ENCODE measurements at regions not wholly inside any gene's neighbourhood (a gene's known extent, or its start where the extent isn't known, plus 50 kb on each side); places are given as distances from the start of the nearest gene placed in this dataset.
"Not testable (repeated sequence)": the region's sequence is repeated elsewhere in the genome, so short reads cannot be mapped to it uniquely, and the experiment has no call there.

GRCh38 chrX:896256-896655, 265.7 kb downstream of the SHOX start:
- ATAC-seq, result no peak
- TF ChIP-seq CSDC2 (CRISPR knock-in tag; IDR thresholded peaks at IDR 0.05) (no peak), ZC3H10 (CRISPR knock-in tag; IDR thresholded peaks at IDR 0.05) (no peak), ZNF70 (CRISPR knock-in tag; IDR thresholded peaks at IDR 0.05) (no peak), CSRNP3 (CRISPR knock-in tag; IDR thresholded peaks at IDR 0.05) (no peak), CREB5 (CRISPR knock-in tag; IDR thresholded peaks at IDR 0.05; ENCODE audit: low read depth) (no peak), ISL1 (CRISPR knock-in tag; IDR thresholded peaks at IDR 0.05) (no peak), ZNF8 (CRISPR knock-in tag; IDR thresholded peaks at IDR 0.05) (no peak), POU6F1 (CRISPR knock-in tag; IDR thresholded peaks at IDR 0.05; ENCODE audit: borderline replicate concordance, low read depth) (no peak), TSHZ2 (CRISPR knock-in tag; IDR thresholded peaks at IDR 0.05) (no peak), TOX (CRISPR knock-in tag; IDR thresholded peaks at IDR 0.05; ENCODE audit: borderline replicate concordance) (no peak)

- no peak for ATAC-seq
Observed at GRCh38 chrX:889966-890651, 259.5 kb downstream of the SHOX start.

GRCh38 chrX:887724-888123, 257.1 kb downstream of the SHOX start:
- ATAC-seq, result not testable (repeated sequence)

More at GRCh38 chrX:889966-890651, 259.5 kb downstream of the SHOX start:
- TF ChIP-seq ISL1 (CRISPR knock-in tag; IDR thresholded peaks at IDR 0.05) (no peak), ZFP30 (CRISPR knock-in tag; IDR thresholded peaks at IDR 0.05) (no peak), GLIS3 (CRISPR knock-in tag; IDR thresholded peaks at IDR 0.05) (no peak), CSDC2 (CRISPR knock-in tag; IDR thresholded peaks at IDR 0.05) (no peak), OSR1 (CRISPR knock-in tag; IDR thresholded peaks at IDR 0.05) (no peak), ARNTL (CRISPR knock-in tag; IDR thresholded peaks at IDR 0.05; ENCODE audit: borderline replicate concordance, low read depth) (no peak), CSRNP3 (CRISPR knock-in tag; IDR thresholded peaks at IDR 0.05) (no peak), CREB5 (CRISPR knock-in tag; IDR thresholded peaks at IDR 0.05; ENCODE audit: low read depth) (no peak)

- no peak for ATAC-seq
Observed at GRCh38 chrX:883588-883987, 253.0 kb downstream of the SHOX start.

More at GRCh38 chrX:883588-883987, 253.0 kb downstream of the SHOX start:
- TF ChIP-seq OSR1 (CRISPR knock-in tag; IDR thresholded peaks at IDR 0.05) (no peak), ISL1 (CRISPR knock-in tag; IDR thresholded peaks at IDR 0.05) (no peak), ZC3H10 (CRISPR knock-in tag; IDR thresholded peaks at IDR 0.05) (no peak), ZNF565 (CRISPR knock-in tag; conservative IDR thresholded peaks at IDR 0.05; ENCODE audit: low read depth) (no peak), GLIS3 (CRISPR knock-in tag; IDR thresholded peaks at IDR 0.05) (no peak), PATZ1 (CRISPR knock-in tag; IDR thresholded peaks at IDR 0.05; ENCODE audit: borderline replicate concordance) (no peak), TSHZ2 (CRISPR knock-in tag; IDR thresholded peaks at IDR 0.05) (no peak), ZFP3 (CRISPR knock-in tag; IDR thresholded peaks at IDR 0.05) (no peak)
